ENCODE measurements at regions not wholly inside any gene's neighbourhood (a gene's known extent, or its start where the extent isn't known, plus 50 kb on each side); places are given as distances from the start of the nearest gene placed in this dataset.

- no peak for DNase-seq
These were observed 62.8 kb upstream of the DIO3 start for GRCh38 chr14:101498526-101498860.

- DNase-seq: no peak
These were observed 62.2 kb upstream of the DIO3 start for GRCh38 chr14:101499080-101499479.

DNA sequence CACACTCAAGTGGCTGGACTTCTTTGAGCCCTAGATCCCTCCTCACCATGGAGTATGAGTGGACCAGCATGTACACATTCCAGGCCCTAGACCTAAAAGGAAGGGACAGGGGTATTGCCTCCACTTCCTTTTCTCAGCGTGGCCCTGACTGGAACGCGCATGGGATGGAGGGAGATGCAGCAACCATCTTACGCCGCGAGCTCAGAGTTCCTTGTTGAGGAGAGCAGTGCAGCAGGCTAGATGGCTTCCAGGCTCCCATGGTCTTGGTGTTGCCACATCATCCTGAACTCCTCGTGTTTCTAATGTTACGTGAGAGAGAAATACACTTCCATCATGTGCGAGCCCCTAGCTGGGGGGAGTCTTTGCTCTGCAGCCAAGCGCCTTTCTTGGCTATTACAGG is 61.8 kb upstream of the DIO3 start:
- no peak for DNase-seq

GRCh38 chr14:101500061-101500460 is 61.2 kb upstream of the DIO3 start:
- no peak for DNase-seq

DNA sequence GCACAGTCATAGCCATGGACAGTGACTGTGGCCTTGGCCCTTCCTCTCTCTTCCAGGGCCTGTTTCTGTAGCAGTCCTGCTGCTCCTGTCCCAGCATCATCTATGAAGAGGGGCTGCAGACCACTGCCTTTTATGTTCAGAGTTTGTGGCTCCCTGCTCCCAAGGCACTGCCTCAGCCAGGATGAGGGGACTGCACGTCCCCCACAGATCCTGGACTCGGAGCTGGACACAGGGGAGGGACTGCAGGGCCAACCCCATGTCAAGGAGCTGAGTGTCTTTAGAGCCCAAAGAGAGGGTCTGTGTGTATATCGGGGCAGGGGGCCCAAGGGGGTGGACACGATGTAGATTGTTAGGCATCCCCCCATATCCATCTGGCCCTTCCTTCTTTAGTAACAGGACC is 60.6 kb upstream of the DIO3 start:
- no peak for DNase-seq

- DNase-seq: no peak
These were observed 60.0 kb upstream of the DIO3 start for GRCh38 chr14:101501341-101501740.

GRCh38 chr14:101501858-101502615 is 59.3 kb upstream of the DIO3 start:
- DNase-seq: no peak

DNA sequence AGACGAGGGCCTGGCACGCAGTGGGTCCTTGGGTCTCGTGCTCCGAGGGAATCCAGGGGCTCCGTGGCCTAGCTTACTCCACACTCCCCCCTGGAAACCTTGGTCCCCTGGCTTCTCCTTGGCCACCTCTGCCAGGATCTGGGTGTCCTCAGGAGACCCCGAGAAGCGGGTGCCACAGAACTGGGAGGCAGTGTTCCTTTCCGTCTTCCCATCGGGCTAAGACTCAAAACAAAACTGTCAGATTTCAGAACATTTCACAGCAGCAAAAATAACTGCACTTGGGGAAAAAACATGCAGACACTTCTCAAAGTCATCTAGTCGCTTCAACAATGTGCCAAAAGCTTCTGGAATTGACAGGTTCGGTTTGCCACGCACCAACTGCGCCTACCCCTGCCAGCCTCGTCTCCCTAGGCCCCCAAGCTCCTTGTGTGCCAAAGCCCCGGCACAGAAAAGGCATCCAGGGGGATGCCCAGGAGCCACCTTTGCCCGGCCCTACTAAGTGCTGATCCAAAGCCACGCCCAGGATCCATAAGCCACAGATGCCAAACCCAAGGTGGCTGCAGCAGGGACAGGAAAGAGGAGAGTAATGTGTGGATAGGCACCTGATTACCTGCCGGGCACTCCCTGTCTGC is 58.4 kb upstream of the DIO3 start:
- no peak for DNase-seq

DNA sequence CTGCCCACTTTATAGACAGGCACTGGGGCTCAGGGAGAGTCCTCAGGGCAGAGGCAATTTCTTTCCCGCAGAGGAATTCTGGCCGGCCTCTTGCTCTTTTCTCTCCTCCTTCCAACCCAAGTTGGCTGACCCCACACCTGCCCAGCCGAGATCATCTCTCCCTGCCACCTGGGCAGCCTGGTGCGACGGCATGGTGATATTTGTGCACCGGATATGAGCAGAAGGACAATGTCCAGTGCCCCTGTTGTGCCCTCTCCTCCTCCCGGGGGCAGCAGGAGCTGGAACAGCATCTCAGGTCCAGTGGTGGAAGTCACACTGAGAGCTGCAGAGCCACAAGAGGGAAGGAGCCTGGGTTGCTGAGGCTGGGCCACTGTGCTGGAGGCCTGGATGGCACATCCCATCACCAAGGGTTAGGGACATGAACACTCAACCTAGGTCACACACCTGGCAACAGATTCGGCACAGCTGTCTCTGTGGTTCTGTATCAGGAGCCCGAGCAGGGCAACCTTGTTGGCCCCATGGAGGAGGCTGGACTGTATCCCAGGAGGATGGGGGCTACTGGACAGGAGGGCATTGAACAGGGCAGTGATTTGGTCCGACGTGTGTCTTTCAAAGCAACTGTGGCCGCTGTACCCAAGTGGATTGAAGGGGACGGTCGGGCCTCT is 57.7 kb upstream of the DIO3 start:
- DNase-seq: no peak

GRCh38 chr14:101504096-101504948 is 57.0 kb upstream of the DIO3 start:
- no peak for DNase-seq

DNA sequence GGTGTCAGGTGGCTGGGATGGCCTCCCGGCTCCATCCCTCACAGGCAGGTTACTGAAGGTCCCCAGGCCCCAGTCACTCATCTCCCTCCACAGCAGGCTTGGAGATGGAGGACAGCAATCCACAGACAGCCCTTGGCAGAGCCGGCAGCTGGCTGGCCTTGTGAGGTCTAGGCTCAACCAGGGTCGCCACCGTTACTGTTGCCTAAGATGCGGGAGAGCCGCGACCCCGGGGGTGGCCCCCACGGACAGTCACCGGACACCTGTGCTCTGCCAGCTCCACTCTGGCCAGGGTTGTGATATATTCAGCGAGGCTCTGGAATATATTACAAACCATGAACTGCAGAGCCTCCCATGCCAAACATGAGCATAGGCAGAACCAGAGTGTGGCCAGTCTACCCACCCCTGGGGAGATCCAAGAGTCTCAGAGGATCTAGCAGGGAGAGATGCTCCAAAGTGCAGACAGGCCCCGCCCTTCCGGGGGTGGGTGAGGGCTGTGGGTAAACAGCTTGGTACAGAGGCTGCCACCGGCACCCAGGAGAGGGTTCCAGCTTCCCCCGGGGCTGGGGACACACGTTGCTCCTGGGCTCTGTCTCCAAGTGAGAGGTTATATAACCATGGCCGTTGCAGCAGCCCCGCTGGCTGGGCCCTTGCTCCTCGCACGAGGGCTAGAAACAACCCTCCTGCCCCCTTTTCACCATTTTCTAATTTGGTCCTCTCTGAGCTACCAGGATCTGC is 55.9 kb upstream of the DIO3 start:
- no peak for DNase-seq

- no peak for DNase-seq
These were observed 54.9 kb upstream of the DIO3 start for GRCh38 chr14:101506211-101506925.

- DNase-seq: no peak
These were observed 54.1 kb upstream of the DIO3 start for GRCh38 chr14:101506926-101507835.

DNA sequence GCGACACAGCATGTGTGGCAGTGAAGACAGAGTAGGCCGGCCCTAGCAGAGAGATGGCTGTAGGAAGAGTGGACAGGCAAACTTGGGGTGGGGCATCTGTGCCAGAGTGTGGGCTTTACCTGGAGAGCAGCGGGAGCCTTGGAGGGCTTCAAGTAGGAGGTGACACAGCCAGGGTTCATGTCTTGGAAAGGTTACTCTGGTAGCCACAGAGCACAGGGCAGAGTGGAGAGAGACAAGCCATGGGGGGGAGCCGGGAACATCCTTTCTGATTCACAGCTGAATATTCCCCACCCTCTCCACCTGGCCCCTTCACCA is 53.5 kb upstream of the DIO3 start:
- no peak for DNase-seq

DNA sequence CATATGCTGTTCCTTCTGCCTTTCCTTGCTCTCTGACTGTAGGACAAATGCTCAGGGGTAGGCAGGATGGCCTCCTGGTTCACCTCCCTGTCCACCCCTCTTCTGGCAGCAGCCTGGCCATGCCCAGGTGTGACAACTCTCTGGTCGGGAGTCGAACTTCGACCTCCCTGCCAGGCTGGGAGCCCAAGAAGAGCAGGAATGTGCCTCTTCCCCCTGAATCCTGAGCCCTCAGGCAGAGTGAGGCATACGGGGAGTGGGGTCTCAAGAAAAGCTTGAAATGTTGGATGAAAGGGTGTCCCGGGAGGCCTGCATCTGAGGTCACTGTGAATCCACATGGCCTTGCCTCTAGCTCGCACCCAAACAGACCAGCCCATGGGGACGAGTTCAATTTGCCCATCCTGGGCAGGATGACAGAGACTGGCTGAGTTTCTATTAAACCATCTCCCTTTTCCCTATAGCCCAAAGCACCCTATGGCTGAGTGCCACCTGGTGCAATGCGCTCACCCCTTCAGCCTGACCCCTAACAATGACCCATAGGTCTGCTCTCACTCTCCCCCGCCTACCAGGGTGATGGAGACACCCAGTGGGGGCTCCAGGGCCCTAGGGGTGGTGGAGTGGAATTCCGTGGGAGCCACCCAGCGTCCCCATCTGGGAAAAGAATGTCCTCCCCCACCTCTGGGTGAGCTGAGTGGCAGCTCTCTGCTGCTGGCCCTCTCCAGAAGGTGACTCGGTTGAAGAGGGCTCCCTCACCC is 52.9 kb upstream of the DIO3 start:
- DNase-seq: no peak

DNA sequence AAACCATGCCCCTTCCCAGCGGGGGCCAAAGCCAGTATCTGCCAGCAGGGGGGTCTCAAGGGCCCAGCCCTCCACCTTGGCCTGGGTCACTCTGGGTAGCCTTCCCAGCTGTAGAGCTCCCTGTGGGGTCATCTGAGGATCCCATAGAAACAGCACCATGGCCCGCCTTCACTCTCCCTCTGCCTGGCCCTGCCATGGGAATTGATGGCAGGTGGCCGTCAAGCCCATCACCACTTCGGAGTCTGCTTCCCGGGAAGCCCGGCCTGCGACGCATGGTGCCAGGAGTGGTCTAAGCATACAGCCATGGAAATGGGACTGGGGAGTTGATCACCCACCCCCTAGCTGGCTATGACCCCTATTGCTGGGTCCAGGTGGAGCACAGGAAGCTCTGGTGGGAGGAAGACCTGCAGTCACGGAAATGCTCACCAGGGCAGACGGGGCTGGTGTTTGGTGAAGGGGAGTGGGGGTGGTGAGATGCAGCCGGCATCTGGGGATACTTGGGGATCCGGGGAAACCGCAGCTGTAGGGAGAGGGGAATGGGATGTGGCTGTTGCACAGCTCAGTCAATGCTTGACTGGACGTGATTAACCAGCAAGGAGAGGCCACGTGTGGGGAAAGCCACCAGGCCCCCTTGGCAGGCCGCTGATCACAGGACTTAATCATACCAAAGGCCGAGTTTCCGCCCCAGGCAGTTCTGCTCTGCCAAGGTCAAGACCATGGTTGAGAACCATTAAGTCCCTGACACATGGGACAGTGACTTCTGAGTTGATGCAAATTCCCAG is 52.2 kb upstream of the DIO3 start:
- no peak for DNase-seq

DNA sequence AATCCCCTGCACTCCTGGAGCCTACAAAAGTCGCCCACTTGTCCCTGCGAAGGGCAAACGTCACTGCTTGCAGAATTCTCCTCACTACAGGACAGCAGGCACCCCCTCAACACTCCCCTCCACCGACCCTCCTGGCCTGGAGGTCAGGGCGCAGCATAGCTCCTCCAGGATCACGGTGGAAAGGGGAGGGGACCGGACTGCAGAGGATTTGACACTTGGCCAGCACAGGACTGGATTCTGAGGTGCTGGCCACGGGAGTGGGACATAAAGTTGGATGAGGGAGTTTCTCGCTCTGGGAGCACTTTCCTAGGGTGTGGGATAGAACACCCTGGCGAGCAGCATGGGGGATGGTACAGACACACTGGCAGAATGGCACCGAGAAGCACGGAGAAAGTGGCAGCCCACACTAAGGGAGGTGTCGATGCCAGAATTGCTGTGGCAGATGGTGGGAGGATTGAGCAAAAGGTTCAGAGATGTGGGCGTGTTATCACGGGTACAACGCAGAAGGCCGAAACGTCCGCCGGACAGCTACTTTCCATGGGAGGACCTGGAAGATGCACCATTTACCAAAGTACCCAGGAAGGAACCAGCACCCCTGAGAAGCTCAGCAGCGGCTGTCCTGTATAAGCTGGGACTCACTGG is 51.4 kb upstream of the DIO3 start:
- no peak for DNase-seq

DNA sequence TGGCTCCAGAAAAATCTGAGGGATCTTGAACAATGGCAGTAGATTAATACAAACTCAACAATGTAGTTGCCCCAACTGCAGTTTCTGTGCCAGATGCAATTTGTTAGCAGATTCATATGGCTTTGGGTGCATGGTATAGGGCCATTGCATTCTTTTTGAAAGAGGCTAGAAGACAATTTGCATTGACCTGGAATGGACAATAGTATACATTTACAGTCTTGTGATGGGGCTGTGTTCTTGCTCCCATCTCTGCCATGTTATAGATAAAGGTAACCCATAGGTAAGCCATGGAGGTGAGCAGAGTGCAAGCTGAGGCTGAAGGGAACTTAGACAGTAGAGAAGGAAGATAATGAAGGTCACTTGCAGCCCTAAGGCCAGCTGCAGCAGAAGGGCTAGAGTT is 50.1 kb upstream of the DIO3 start:
- no peak for DNase-seq

Measured in COR-L47 (cell line).